Body of pancreas (tissue), 4 donors: ENCODE measurements at regions not wholly inside any gene's neighbourhood (a gene's known extent, or its start where the extent isn't known, plus 50 kb on each side); places are given as distances from the start of the nearest gene placed in this dataset.
"Not testable (repeated sequence)": the region's sequence is repeated elsewhere in the genome, so short reads cannot be mapped to it uniquely, and the experiment has no call there.

ENCODE experiments used
- ATAC-seq: fragments of 150-250 bp; one replicate; pipeline ENCODE4 v1.9.1; 2016
- DNase-seq, 4 donors: peaks; one replicate each; pipeline ENCODE4 v3.0.0-alpha.2; 2019
- H3K27ac ChIP-seq, 4 donors: fragments of 200-600 bp; sonication (generic); 1 replicate in 3 of 4; 2 replicates in 1 of 4; pipeline versions ENCODE4 v1.5.1 to v1.6.1; 2016 to 2019; ENCODE audit warnings: mild to moderate bottlenecking in 1 of 4, mixed read lengths in 1 of 4, moderate library complexity in 1 of 4
- H3K27me3 ChIP-seq, 2 donors: fragments of 200-600 bp; sonication (generic); one replicate each; pipeline ENCODE4 v1.6.0; 2016; ENCODE audit warnings: mild to moderate bottlenecking in 1 of 2
- H3K36me3 ChIP-seq, 2 donors: fragments of 200-600 bp; sonication (generic); replicated peaks in 1 of 2; 2 replicates each; pipeline ENCODE4 v1.5.1; 2016; ENCODE audit warnings: low read depth in 2 of 2; ENCODE audit not compliant: insufficient read depth in 1 of 2
- H3K4me1 ChIP-seq: fragments of 200-600 bp; sonication (generic); one replicate; pipeline ENCODE4 v1.6.0; 2016
- H3K4me3 ChIP-seq, 2 donors: fragments of 200-600 bp; sonication (generic); 1 replicate in 1 of 2; 2 replicates in 1 of 2; pipeline ENCODE4 v1.5.1; 2016 to 2019
- H3K9me3 ChIP-seq, 3 donors: fragments of 200-600 bp; sonication (generic); 1 replicate in 2 of 3; 2 replicates in 1 of 3; pipeline ENCODE4 v1.5.1; 2016
- POLR2A ChIP-seq, 3 donors: fragments of 450-650 bp; IDR thresholded peaks; one replicate each; pipeline ENCODE4 v1.6.1; 2016; ENCODE audit warnings: antibody characterized with exemption in 3 of 3, mild to moderate bottlenecking in 2 of 3
- WGBS, 2 donors: methylation state at CpG; one replicate each; pipeline ENCODE4 v1.1.5; 2017; 5-methylcytosine and 5-hydroxymethylcytosine counted together
- intact Hi-C: fragments of 100-400 bp; cut with DNase I; formaldehyde crosslinking; loops from one replicate; pipeline ENCODE4 v1.15.1; 2023
- TF ChIP-seq, protein P1 (sequence below), 7 experiments: fragments of 450-650 bp in 4 of 7; fragments of 200-600 bp in 3 of 7; sonication (generic) in 3 of 7; IDR thresholded peaks; one replicate each; pipeline ENCODE4 v1.5.1; 2016 to 2019; ENCODE audit warnings: antibody characterized with exemption in 7 of 7

- WGBS, 2 donors = 76 to 81% methylated on average over 3 of the region's 3 CpGs
- H3K4me3 ChIP-seq, H3K9me3 ChIP-seq, H3K27ac ChIP-seq, H3K4me1 ChIP-seq, H3K36me3 ChIP-seq, H3K27me3 ChIP-seq, intact Hi-C loops, ATAC-seq, DNase-seq: not testable (repeated sequence)
Observed at GRCh38 chr4:9110700-9111099, 59.5 kb upstream of the FAM90A26 start.

DNA sequence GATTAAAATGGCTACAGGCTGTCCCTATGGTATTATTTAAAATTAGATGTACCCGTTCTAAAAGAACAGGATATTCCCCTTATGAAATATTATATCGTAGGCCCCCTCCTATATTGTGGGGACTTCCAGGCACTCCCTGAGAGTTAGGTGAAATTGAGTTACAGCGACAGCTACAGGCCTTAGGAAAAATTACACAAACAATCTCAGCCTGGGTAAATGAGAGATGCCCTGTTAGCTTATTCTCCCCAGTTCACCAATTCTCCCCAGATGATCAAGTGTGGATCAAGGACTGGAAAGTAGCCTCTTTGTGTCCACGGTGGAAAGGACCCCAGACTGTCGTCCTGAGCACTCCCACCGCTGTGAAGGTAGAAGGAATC, 67.1 kb upstream of the FAM90A26 start:
- H3K36me3 ChIP-seq, ATAC-seq, H3K9me3 ChIP-seq, H3K27me3 ChIP-seq, H3K4me3 ChIP-seq, DNase-seq, intact Hi-C loops: not testable (repeated sequence)
- WGBS, 2 donors = 10 to 11% methylated on average over 6 of the region's 6 CpGs
- peaks cover 12% of the 10 kb centered on the region for H3K4me1 ChIP-seq
- TF ChIP-seq, protein P1, sequence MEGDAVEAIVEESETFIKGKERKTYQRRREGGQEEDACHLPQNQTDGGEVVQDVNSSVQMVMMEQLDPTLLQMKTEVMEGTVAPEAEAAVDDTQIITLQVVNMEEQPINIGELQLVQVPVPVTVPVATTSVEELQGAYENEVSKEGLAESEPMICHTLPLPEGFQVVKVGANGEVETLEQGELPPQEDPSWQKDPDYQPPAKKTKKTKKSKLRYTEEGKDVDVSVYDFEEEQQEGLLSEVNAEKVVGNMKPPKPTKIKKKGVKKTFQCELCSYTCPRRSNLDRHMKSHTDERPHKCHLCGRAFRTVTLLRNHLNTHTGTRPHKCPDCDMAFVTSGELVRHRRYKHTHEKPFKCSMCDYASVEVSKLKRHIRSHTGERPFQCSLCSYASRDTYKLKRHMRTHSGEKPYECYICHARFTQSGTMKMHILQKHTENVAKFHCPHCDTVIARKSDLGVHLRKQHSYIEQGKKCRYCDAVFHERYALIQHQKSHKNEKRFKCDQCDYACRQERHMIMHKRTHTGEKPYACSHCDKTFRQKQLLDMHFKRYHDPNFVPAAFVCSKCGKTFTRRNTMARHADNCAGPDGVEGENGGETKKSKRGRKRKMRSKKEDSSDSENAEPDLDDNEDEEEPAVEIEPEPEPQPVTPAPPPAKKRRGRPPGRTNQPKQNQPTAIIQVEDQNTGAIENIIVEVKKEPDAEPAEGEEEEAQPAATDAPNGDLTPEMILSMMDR (IDR thresholded peaks at IDR 0.05) = peak; percentile 18 to 73 (median 57)
- peak overlapping the region; percentile 77 to 92 (median 86) for H3K27ac ChIP-seq

DNA sequence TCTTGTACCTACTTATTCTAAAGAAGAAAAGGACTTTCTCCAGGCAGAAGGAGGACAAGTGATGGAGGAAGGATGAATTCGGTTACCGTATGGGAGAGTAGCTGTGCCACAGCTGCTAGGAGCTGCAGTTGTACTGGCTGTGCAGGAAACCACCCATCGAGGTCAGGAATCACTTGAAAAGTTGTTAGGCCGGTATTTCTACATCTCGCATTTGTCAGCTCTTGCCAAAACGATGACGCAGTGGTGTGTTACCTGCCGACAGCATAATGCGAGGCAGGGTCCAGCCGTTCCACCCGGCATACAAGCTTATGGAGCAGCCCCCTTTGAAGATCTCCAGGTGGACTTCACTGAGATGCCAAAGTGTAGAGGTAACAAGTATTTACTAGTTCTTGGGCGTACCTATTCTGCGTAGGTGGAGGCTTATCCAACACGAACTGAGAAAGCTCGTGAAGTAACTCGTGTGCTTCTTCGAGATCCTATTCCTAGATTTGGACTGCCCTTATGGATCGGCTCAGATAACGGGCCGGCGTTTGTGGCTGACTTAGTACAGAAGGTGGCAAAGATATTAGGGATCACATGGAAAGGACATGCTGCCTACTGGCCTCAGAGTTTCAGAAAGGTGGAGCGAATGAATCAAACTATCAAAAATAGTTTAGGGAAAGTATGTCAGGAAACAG, 67.6 kb upstream of the FAM90A26 start:
- peak overlapping the region; percentile 77 to 92 (median 86) for H3K27ac ChIP-seq
- ATAC-seq, H3K27me3 ChIP-seq, H3K9me3 ChIP-seq, H3K4me3 ChIP-seq, H3K36me3 ChIP-seq, intact Hi-C loops: not testable (repeated sequence)
- peak; percentile 45 to 70 (median 65) for TF ChIP-seq POLR2A (IDR thresholded peaks at IDR 0.05)
- peaks cover 12% of the 10 kb centered on the region for H3K4me1 ChIP-seq
- 15 to 22% methylated on average over 16 to 22 of the region's 22 CpGs for WGBS, 2 donors
- DNase-seq = peak; percentile 83 to 92 (median 89)

DNA sequence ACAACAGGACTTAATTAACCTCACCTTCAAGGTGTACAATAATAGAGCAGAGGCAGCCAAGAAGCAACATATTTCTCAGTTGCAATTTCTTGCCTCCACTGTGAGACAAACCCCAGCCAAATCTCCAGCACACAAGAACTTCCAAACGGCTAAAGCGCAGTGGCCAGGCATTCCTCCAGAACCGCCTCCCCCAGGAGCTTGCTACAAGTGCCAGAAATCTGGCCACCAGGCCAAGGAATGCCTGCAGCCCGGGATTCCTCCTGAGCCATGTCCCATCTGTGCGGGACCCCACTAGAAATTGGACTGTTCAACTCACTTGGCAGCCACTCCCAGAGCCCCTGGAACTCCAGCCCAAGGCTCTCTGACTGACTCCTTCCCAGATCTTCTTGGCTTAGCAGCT, 73.9 kb upstream of the FAM90A26 start:
- ATAC-seq, H3K4me3 ChIP-seq, H3K9me3 ChIP-seq, H3K27ac ChIP-seq, intact Hi-C loops, H3K4me1 ChIP-seq, H3K36me3 ChIP-seq, DNase-seq, H3K27me3 ChIP-seq: not testable (repeated sequence)
- 72 to 90% methylated on average over 2 to 5 of the region's 5 CpGs for WGBS, 2 donors

GRCh38 chr4:9078796-9079195, 91.4 kb upstream of the FAM90A26 start:
- H3K4me1 ChIP-seq, intact Hi-C loops, H3K9me3 ChIP-seq, DNase-seq, H3K4me3 ChIP-seq, H3K36me3 ChIP-seq, H3K27ac ChIP-seq, ATAC-seq, H3K27me3 ChIP-seq: not testable (repeated sequence)
- 72 to 80% methylated on average over 1 to 15 of the region's 15 CpGs for WGBS, 2 donors

- H3K4me3 ChIP-seq, intact Hi-C loops, ATAC-seq, H3K4me1 ChIP-seq, H3K9me3 ChIP-seq, H3K27ac ChIP-seq, H3K36me3 ChIP-seq, H3K27me3 ChIP-seq, DNase-seq: not testable (repeated sequence)
- 64 to 71% methylated on average over 3 of the region's 3 CpGs for WGBS, 2 donors
Observed at GRCh38 chr4:9076974-9077373, 93.2 kb upstream of the FAM90A26 start.

DNA sequence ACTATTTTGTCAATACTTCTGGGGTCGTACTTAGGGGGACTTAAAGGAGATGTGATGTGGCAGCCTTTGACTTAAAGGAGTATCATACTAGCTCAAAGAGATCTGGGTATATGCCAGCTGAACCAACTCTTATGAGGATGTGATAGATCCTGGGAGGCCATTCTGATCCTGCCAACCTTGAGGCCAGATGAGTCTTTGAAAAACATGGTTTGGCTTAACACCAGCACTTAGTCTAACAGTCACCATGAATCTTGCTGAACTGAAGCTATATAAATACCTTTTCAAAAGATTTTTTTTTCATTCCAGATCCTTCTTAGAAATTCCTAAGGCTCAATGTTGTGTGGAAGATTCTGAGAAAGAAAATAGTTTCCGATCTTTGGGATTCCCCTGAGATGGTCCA, 93.7 kb upstream of the FAM90A26 start:
- H3K4me3 ChIP-seq, H3K4me1 ChIP-seq, DNase-seq, ATAC-seq, H3K36me3 ChIP-seq, intact Hi-C loops, H3K9me3 ChIP-seq, H3K27ac ChIP-seq, H3K27me3 ChIP-seq: not testable (repeated sequence)
- WGBS, 2 donors = 65 to 69% methylated on average over 2 of the region's 2 CpGs

- ATAC-seq, H3K27me3 ChIP-seq, H3K27ac ChIP-seq, DNase-seq, H3K4me3 ChIP-seq, H3K36me3 ChIP-seq, H3K4me1 ChIP-seq, intact Hi-C loops, H3K9me3 ChIP-seq: not testable (repeated sequence)
- 63 to 66% methylated on average over 6 of the region's 6 CpGs for WGBS, 2 donors
Observed at GRCh38 chr4:9073371-9073770, 96.8 kb upstream of the FAM90A26 start.

GRCh38 chr4:9072521-9073220, 97.5 kb upstream of the FAM90A26 start:
- intact Hi-C loops, H3K9me3 ChIP-seq, H3K36me3 ChIP-seq, H3K27me3 ChIP-seq, H3K27ac ChIP-seq, H3K4me1 ChIP-seq, H3K4me3 ChIP-seq, DNase-seq, ATAC-seq: not testable (repeated sequence)
- WGBS, 2 donors = 36 to 45% methylated on average over 14 of the region's 14 CpGs

DNA sequence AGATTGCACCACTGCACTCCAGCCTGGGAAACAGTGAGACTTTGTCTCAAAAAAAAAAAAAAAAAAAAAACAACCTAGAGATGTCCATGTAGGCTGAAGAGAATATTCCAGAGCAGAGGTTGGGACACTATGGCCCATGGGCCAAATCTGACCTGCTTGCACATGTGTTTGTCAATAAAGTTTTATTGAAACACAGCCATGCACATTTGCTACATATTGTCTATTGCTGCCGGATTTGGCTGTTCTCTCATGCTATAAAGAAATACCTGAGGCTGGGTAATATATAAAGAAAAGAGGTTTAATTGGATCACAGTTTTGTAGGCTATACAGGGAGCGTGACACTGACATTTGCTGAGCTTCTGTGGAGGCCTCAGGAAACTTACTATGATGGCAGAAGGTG, 102.3 kb upstream of the FAM90A26 start:
- ATAC-seq, DNase-seq, H3K27me3 ChIP-seq, H3K27ac ChIP-seq, H3K4me3 ChIP-seq, H3K9me3 ChIP-seq, H3K4me1 ChIP-seq, intact Hi-C loops, H3K36me3 ChIP-seq: not testable (repeated sequence)
- whole genome bisulfite sequencing, 2 donors = 82% methylated on average over 2 of the region's 2 CpGs

- intact Hi-C loops = not testable (repeated sequence)
- 75 to 79% methylated on average over 5 of the region's 5 CpGs for WGBS, 2 donors
Observed at GRCh38 chr4:9063612-9064011, 106.6 kb upstream of the FAM90A26 start.

More at GRCh38 chr4:9063612-9064011, 106.6 kb upstream of the FAM90A26 start:
- H3K4me1 ChIP-seq, H3K4me3 ChIP-seq, H3K27me3 ChIP-seq, H3K9me3 ChIP-seq, ATAC-seq, H3K27ac ChIP-seq, DNase-seq, H3K36me3 ChIP-seq: not testable (repeated sequence)
